IMR-90 (cell line): ENCODE measurements at regions not wholly inside any gene's neighbourhood (a gene's known extent, or its start where the extent isn't known, plus 50 kb on each side); places are given as distances from the start of the nearest gene placed in this dataset.

Experiments used
- ATAC-seq: fragments of 200-7000 bp; cut with Tn5 transposase; 2 replicates; pipeline ENCODE4 v1.9.1; 2020; ENCODE audit warnings: low read depth, mild to moderate bottlenecking, moderate library complexity
- BruUV-seq: library from RNA; stranded (reverse); fragments of 400-500 nt; replicated peaks from 2 replicates; lab custom pipeline; 2021; lab: Mats Ljungman, UMichigan
- CTCF ChIA-PET: fragments of 300-600 bp; formaldehyde crosslinking; extraction: SDS; loops from one replicate; lab custom pipeline; 2021; ENCODE audit warnings: antibody characterized with exemption; lab: Yijun Ruan, JAX
- POLR2A ChIA-PET: fragments of 300-600 bp; sonication (Branson Sonifier 250); formaldehyde crosslinking; loops from one replicate; lab custom pipeline; 2022; ENCODE audit warnings: antibody characterized with exemption; ENCODE audit not compliant: unreplicated experiment; lab: Charles Lee
- DNase-seq: peaks from one replicate; pipeline ENCODE4 v3.0.0; 2013
- H2AFZ ChIP-seq: replicated peaks from 2 replicates; pipeline ENCODE3; 2013; ENCODE audit warnings: low read length, mild to moderate bottlenecking; ENCODE audit not compliant: poor library complexity
- H2AK5ac ChIP-seq: 2 replicates; pipeline ENCODE4 v1.6.1; 2013; ENCODE audit warnings: low read depth, low read length, inconsistent platforms
- H2AK9ac ChIP-seq: replicated peaks from 2 replicates; pipeline ENCODE3; 2013; ENCODE audit warnings: mild to moderate bottlenecking, low read depth, low read length, moderate library complexity; ENCODE audit not compliant: poor library complexity
- H2BK120ac ChIP-seq: 2 replicates; pipeline ENCODE4 v1.6.1; 2013; ENCODE audit warnings: low read depth, low read length, inconsistent platforms
- H2BK15ac ChIP-seq: 3 replicates; pipeline ENCODE4 v1.6.1; 2013; ENCODE audit warnings: low read depth, low read length, inconsistent platforms
- H2BK20ac ChIP-seq: 2 replicates; pipeline ENCODE4 v1.6.1; 2013; ENCODE audit warnings: low read depth, mild to moderate bottlenecking, inconsistent platforms, low read length, moderate library complexity
- H2BK5ac ChIP-seq: 2 replicates; pipeline ENCODE4 v1.6.1; 2013; ENCODE audit warnings: mild to moderate bottlenecking, low read depth, low read length, inconsistent platforms; ENCODE audit not compliant: poor library complexity, severe bottlenecking
- H3K14ac ChIP-seq: replicated peaks from 2 replicates; pipeline ENCODE4 v1.6.1; 2013; ENCODE audit warnings: low read depth, low read length, inconsistent platforms
- H3K18ac ChIP-seq: 2 replicates; pipeline ENCODE4 v1.6.1; 2013; ENCODE audit warnings: low read depth, low read length, control low read depth
- H3K23ac ChIP-seq: 2 replicates; pipeline ENCODE4 v1.6.1; 2013; ENCODE audit warnings: low read depth, low read length, inconsistent platforms
- H3K27ac ChIP-seq: 2 replicates; pipeline ENCODE4 v1.5.1; 2013; ENCODE audit warnings: mild to moderate bottlenecking, control low read depth, low read length; ENCODE audit not compliant: insufficient read depth
- H3K27me3 ChIP-seq: 2 replicates; pipeline ENCODE4 v1.6.1; 2013; ENCODE audit warnings: low read length; ENCODE audit not compliant: control insufficient read depth, insufficient read depth
- H3K36me3 ChIP-seq: 2 replicates; pipeline ENCODE4 v1.6.1; 2013; ENCODE audit warnings: low read length, mixed read lengths; ENCODE audit not compliant: control insufficient read depth, insufficient read depth
- H3K4ac ChIP-seq: 2 replicates; pipeline ENCODE4 v1.6.1; 2013; ENCODE audit warnings: low read depth, low read length, inconsistent platforms
- H3K4me1 ChIP-seq: 2 replicates; pipeline ENCODE4 v1.6.1; 2013; ENCODE audit warnings: low read length, mixed read lengths; ENCODE audit not compliant: control insufficient read depth, insufficient read depth
- H3K4me2 ChIP-seq: 2 replicates; pipeline ENCODE4 v1.6.1; 2013; ENCODE audit warnings: low read depth, mild to moderate bottlenecking, control low read depth, low read length, moderate library complexity
- H3K4me3 ChIP-seq: 2 replicates; pipeline ENCODE4 v1.5.1; 2013; ENCODE audit warnings: low read depth, mild to moderate bottlenecking, control low read depth, low read length, moderate library complexity; ENCODE audit not compliant: insufficient read depth
- H3K56ac ChIP-seq: 2 replicates; pipeline ENCODE4 v1.6.1; 2013; ENCODE audit warnings: low read length, inconsistent platforms; ENCODE audit not compliant: insufficient read depth; ENCODE audit errors: extremely low read depth
- H3K79me1 ChIP-seq, 2 experiments: 2 replicates each; pipeline ENCODE4 v1.6.1; 2013; ENCODE audit warnings: low read length in 2 of 2, inconsistent platforms in 1 of 2, low read depth in 1 of 2
- H3K9ac ChIP-seq: 2 replicates; pipeline ENCODE4 v1.6.1; 2013; ENCODE audit warnings: low read depth, low read length, control low read depth
- H3K9me1 ChIP-seq: 2 replicates; pipeline ENCODE4 v1.6.1; 2013; ENCODE audit warnings: low read length, inconsistent platforms; ENCODE audit not compliant: insufficient read depth
- H3K9me3 ChIP-seq: 2 replicates; pipeline ENCODE4 v1.6.1; 2013; ENCODE audit warnings: low read length; ENCODE audit not compliant: control insufficient read depth, insufficient read depth
- H4K20me1 ChIP-seq: 2 replicates; pipeline ENCODE4 v1.6.1; 2013; ENCODE audit warnings: low read length, inconsistent platforms; ENCODE audit not compliant: insufficient read depth
- H4K5ac ChIP-seq: 2 replicates; pipeline ENCODE4 v1.6.1; 2013; ENCODE audit warnings: mild to moderate bottlenecking, low read depth, low read length, control low read depth
- H4K8ac ChIP-seq, 2 experiments: 2 replicates each; pipeline ENCODE4 v1.6.1; 2013; ENCODE audit warnings: low read depth in 2 of 2, low read length in 2 of 2, control low read depth in 1 of 2, inconsistent platforms in 1 of 2
- H4K91ac ChIP-seq: 2 replicates; pipeline ENCODE4 v1.6.1; 2013; ENCODE audit warnings: low read depth, low read length, inconsistent platforms; ENCODE audit not compliant: insufficient read depth
- FOS ChIP-seq: fragments of 150-350 bp; IDR thresholded peaks from 2 replicates; pipeline ENCODE4 v1.6.1; 2016; ENCODE audit warnings: low read depth, low read length
- MXI1 ChIP-seq: IDR thresholded peaks from 2 replicates; pipeline ENCODE4 v1.6.1; 2012; ENCODE audit warnings: low read depth, mild to moderate bottlenecking, low read length, moderate library complexity, borderline replicate concordance
- NFE2L2 ChIP-seq: fragments of 150-350 bp; IDR thresholded peaks from 2 replicates; pipeline ENCODE4 v1.6.1; 2016; ENCODE audit warnings: low read depth, mild to moderate bottlenecking, low read length
- POLR2A ChIP-seq: IDR thresholded peaks from 2 replicates; pipeline ENCODE4 v1.6.1; 2012; ENCODE audit warnings: mild to moderate bottlenecking, low read depth, low read length
- RCOR1 ChIP-seq: IDR thresholded peaks from 2 replicates; pipeline ENCODE4 v1.6.1; 2012; ENCODE audit warnings: mild to moderate bottlenecking, low read length, improper control_type of control experiment; ENCODE audit not compliant: insufficient replicate concordance
- SMC3 ChIP-seq: fragments of 150-350 bp; IDR thresholded peaks from 2 replicates; pipeline ENCODE4 v1.6.1; 2016; ENCODE audit warnings: low read depth, mild to moderate bottlenecking, antibody characterized with exemption, low read length, moderate library complexity
- WGBS, 2 experiments: methylation state at CpG; one replicate each; pipeline versions ENCODE4 v1.1.5 to v1.1.7; 2013; ENCODE audit warnings: missing lambda C conversion rate in 2 of 2; ENCODE audit not compliant: insufficient read length in 1 of 2; ENCODE audit errors: extremely low coverage in 2 of 2; 5-methylcytosine and 5-hydroxymethylcytosine counted together
- dilution Hi-C: fragments of 300-500 bp; cut with HindIII; formaldehyde crosslinking; loops from one replicate; pipeline ENCODE4 v1.14.3; 2018; ENCODE audit warnings: low sequenced_read_pairs; ENCODE audit not compliant: unreplicated experiment
- in situ Hi-C: fragments of 300-500 bp; cut with MboI; formaldehyde crosslinking; loops from 3 replicates; pipeline ENCODE4 v1.14.3; 2019; ENCODE audit warnings: low sequenced_read_pairs, inconsistent platforms, mixed read lengths
- intact Hi-C: fragments of 100-400 bp; cut with micrococcal nuclease; formaldehyde crosslinking; loops from 2 replicates; pipeline ENCODE4 v1.10.0; 2022
- TF ChIP-seq, protein P1 (sequence below): fragments of 150-350 bp; IDR thresholded peaks from 2 replicates; pipeline ENCODE4 v1.6.1; 2017; ENCODE audit warnings: mild to moderate bottlenecking, antibody characterized with exemption, low read length, low read depth
- TF ChIP-seq, protein P2 (sequence below): conservative IDR thresholded peaks from 2 replicates; pipeline ENCODE4 v1.5.1; 2012; ENCODE audit warnings: mild to moderate bottlenecking, low read depth, low read length, improper control_type of control experiment

DNA sequence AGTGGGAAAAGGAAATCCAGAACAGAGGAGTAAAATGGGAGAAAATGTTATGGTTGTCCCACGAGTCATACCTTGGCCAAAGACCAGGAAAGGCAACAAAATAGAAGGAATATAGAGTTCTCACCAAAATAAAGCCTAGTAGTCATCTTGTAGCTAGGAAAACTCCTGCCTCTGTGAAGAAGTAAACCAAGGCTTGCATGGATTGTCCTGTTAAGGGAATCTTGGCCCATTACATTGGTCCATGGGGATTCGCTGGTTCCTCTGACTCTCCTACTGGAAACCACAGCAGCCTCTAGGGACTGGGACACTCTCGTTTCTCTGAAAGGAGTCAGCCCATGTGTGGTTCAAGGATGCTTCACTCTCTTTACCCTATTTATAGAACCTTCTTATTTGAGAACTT lies 62.9 kb upstream of the FNDC3B start:
- WGBS, 2 experiments, result no CpG with 5 or more reads among the region's 3 CpGs
- in situ Hi-C loops, result no loop called here

More for the DNA sequence above, 62.9 kb upstream of the FNDC3B start:
- CTCF ChIA-PET, result interaction anchor here (1.0 kb wide), 1 partner anchor 186 kb away, joined by 3 read pairs; no protein-coding TSS in a partner anchor
- Histone ChIP-seq H2BK20ac (peak overlapping the region; percentile 97), H3K56ac (peak overlapping the region; percentile 87; the same call in 1 of the 2 replicates), H3K9me3 (no peaks in the 10 kb centered on the region), H3K4me1 (peaks cover 28% of the 10 kb centered on the region), H4K20me1 (no peaks in the 10 kb centered on the region), H3K4me2 (no peak overlapping the region), H4K91ac (peak overlapping the region; percentile 99), H3K9ac (0 out of 2 replicates have a peak overlapping the region, but pooled peaks have one; percentile 12), H4K8ac (peak overlapping the region; percentile 76 to 98), H3K4me3 (no peak overlapping the region), H4K5ac (peak overlapping the region; percentile 97), H2BK5ac (peak overlapping the region; percentile 99), H3K27me3 (no peaks in the 10 kb centered on the region), H3K4ac (peak overlapping the region; percentile 99), H2BK15ac (peak overlapping the region; percentile 94; the same call in 2 of the 3 replicates), H2AK9ac (no peak overlapping the region), H2BK120ac (peak overlapping the region; percentile 100), H3K79me1 (peaks cover 0 to 2% of the 10 kb centered on the region in 2 experiments; a peak in 1 of 4 replicates), H3K23ac (peak overlapping the region; percentile 96), H3K14ac (peak overlapping the region; percentile 97), H3K18ac (peak overlapping the region; percentile 100), H2AK5ac (peak overlapping the region; percentile 95), H3K27ac (peak overlapping the region; percentile 80), H2AFZ (peak overlapping the region; percentile 64), H3K9me1 (peaks cover 18% of the 10 kb centered on the region), H3K36me3 (no peaks in the 10 kb centered on the region)
- dilution Hi-C loops (no loop called here), intact Hi-C loops (no loop called here)
- no TSS peak for BruUV-seq
- TF ChIP-seq, protein P1, sequence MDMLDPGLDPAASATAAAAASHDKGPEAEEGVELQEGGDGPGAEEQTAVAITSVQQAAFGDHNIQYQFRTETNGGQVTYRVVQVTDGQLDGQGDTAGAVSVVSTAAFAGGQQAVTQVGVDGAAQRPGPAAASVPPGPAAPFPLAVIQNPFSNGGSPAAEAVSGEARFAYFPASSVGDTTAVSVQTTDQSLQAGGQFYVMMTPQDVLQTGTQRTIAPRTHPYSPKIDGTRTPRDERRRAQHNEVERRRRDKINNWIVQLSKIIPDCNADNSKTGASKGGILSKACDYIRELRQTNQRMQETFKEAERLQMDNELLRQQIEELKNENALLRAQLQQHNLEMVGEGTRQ, result no peak
- TF ChIP-seq RCOR1 (no peak), NFE2L2 (no peak), POLR2A (no peak), SMC3 (no peak), MXI1 (no peak), FOS (no peak)
- TF ChIP-seq, protein P2, sequence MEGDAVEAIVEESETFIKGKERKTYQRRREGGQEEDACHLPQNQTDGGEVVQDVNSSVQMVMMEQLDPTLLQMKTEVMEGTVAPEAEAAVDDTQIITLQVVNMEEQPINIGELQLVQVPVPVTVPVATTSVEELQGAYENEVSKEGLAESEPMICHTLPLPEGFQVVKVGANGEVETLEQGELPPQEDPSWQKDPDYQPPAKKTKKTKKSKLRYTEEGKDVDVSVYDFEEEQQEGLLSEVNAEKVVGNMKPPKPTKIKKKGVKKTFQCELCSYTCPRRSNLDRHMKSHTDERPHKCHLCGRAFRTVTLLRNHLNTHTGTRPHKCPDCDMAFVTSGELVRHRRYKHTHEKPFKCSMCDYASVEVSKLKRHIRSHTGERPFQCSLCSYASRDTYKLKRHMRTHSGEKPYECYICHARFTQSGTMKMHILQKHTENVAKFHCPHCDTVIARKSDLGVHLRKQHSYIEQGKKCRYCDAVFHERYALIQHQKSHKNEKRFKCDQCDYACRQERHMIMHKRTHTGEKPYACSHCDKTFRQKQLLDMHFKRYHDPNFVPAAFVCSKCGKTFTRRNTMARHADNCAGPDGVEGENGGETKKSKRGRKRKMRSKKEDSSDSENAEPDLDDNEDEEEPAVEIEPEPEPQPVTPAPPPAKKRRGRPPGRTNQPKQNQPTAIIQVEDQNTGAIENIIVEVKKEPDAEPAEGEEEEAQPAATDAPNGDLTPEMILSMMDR, result no peak
- DNase-seq (peak; percentile 81), ATAC-seq (no peak; the same call in none of the 2 replicates)
- POLR2A ChIA-PET, result no interaction called here
